ENCODE measurements at regions not wholly inside any gene's neighbourhood (a gene's known extent, or its start where the extent isn't known, plus 50 kb on each side); places are given as distances from the start of the nearest gene placed in this dataset.

DNA sequence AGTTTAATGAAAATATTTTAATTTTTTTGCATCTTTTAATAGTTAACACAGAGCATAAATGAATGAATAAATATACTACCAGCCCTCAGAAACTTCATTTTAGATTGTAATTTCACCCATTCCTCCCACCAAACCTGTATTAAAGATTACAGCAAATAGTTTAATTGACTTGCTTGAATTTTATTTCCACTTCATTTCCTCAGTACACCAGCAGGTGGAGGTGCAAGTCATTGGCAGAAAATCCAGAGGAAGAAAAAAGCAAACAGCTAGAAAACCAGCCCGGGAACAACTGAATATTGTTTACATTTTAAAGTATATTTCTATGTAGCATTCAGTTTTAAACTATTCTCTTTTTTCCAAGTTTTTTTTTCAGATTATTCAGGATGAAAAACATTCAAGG is 177.8 kb downstream of the OLFM4 start:
- TF ChIP-seq, protein P1, sequence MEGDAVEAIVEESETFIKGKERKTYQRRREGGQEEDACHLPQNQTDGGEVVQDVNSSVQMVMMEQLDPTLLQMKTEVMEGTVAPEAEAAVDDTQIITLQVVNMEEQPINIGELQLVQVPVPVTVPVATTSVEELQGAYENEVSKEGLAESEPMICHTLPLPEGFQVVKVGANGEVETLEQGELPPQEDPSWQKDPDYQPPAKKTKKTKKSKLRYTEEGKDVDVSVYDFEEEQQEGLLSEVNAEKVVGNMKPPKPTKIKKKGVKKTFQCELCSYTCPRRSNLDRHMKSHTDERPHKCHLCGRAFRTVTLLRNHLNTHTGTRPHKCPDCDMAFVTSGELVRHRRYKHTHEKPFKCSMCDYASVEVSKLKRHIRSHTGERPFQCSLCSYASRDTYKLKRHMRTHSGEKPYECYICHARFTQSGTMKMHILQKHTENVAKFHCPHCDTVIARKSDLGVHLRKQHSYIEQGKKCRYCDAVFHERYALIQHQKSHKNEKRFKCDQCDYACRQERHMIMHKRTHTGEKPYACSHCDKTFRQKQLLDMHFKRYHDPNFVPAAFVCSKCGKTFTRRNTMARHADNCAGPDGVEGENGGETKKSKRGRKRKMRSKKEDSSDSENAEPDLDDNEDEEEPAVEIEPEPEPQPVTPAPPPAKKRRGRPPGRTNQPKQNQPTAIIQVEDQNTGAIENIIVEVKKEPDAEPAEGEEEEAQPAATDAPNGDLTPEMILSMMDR (IDR thresholded peaks at IDR 0.05): no peak
- TF ChIP-seq POLR2A (IDR thresholded peaks at IDR 0.05) (no peak), POLR2AphosphoS5 (IDR thresholded peaks at IDR 0.05; ENCODE audit: insufficient read depth in 1 of 2, low read depth in 1 of 2) (no peak)
